Right lobe of liver (tissue), 4 donors: ENCODE measurements at regions not wholly inside any gene's neighbourhood (a gene's known extent, or its start where the extent isn't known, plus 50 kb on each side); places are given as distances from the start of the nearest gene placed in this dataset.

Experiments used
- POLR2A ChIP-seq: fragments of 450-650 bp; IDR thresholded peaks from one replicate; pipeline ENCODE4 v1.6.1; 2017; ENCODE audit warnings: antibody characterized with exemption, mild to moderate bottlenecking
- TF ChIP-seq, protein P1 (sequence below), 4 donors: fragments of 200-600 bp in 3 of 4; fragments of 450-650 bp in 1 of 4; IDR thresholded peaks; one replicate each; pipeline versions ENCODE4 v1.5.1 to v1.8.0; 2016 to 2022; ENCODE audit warnings: antibody characterized with exemption in 4 of 4, mild to moderate bottlenecking in 2 of 4
- donor health status: DM: no; HTN: no; CAD: no.
- donor health status: DM: no; HTN: no; CAD: no.
- donor health status: DM: no; HTN: yes; CAD: no.

DNA sequence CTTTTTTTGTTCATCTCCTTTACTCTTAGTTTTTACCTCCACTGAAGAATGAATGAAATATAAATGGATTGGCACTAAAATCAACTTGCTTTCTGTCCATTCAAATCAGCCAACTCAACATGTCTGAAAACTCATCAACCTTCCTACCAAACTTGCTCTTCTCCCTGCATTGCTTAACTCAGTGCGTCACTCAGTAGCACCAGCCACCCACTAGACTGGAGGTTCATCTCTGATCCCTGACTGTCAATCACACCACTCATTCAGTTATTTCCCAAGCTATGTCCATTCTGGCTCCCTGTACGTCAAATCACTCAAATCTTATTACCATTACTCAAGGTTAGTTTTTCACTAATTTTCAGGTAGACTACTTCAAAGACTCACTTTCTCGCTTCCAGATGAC, 75.2 kb upstream of the RBMS1 start:
- no peak for TF ChIP-seq POLR2A
- TF ChIP-seq, protein P1, sequence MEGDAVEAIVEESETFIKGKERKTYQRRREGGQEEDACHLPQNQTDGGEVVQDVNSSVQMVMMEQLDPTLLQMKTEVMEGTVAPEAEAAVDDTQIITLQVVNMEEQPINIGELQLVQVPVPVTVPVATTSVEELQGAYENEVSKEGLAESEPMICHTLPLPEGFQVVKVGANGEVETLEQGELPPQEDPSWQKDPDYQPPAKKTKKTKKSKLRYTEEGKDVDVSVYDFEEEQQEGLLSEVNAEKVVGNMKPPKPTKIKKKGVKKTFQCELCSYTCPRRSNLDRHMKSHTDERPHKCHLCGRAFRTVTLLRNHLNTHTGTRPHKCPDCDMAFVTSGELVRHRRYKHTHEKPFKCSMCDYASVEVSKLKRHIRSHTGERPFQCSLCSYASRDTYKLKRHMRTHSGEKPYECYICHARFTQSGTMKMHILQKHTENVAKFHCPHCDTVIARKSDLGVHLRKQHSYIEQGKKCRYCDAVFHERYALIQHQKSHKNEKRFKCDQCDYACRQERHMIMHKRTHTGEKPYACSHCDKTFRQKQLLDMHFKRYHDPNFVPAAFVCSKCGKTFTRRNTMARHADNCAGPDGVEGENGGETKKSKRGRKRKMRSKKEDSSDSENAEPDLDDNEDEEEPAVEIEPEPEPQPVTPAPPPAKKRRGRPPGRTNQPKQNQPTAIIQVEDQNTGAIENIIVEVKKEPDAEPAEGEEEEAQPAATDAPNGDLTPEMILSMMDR (IDR thresholded peaks at IDR 0.05) = no peak
